ENCODE measurements at regions not wholly inside any gene's neighbourhood (a gene's known extent, or its start where the extent isn't known, plus 50 kb on each side); places are given as distances from the start of the nearest gene placed in this dataset.

DNA sequence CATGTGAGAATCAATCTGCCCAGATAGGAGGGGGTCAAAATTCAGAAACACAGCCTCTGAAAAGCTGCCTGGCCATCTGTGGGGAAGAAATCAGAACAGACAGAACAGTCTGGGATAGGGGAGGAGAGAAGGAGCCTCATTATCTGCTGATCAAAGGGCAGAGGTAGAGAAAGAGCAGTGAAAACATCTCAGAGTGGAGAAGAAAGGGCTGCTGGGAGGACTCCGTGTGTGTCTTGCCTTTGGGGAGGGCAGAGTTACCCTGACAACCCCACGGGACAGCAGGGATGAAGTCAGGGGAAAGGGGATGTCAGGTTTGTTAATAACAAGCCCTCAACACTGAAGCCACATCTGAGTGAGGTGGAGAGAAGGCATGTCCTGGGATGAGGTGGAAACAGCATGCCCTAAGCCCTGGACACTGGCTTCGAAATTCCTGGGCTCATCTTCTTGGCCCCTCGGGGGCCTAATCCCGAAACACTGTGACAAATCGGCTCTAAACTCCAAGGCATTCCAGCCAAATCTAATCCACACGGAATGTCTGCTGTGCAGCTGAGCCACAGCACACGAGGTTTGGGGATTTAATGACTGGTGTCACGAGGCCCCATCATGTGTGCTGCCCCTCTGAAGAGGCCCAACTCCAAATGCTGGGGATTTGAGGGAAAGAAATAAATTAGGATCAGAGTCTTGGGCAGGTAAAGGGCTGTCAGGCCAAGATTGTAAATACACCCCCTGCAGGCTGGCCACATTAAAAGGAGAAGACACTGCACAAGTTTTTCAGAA is 82.8 kb upstream of the FGFR2 start:
- TF ChIP-seq HDAC6 (IDR thresholded peaks at IDR 0.05; ENCODE audit: unreplicated experiment) (no peak), NFXL1 (IDR thresholded peaks at IDR 0.05; ENCODE audit: borderline replicate concordance) (no peak), POLR2A (IDR thresholded peaks at IDR 0.05; ENCODE audit: low read depth, low read length) (no peak), MYC (IDR thresholded peaks at IDR 0.05; ENCODE audit: insufficient read depth, insufficient read length, insufficient replicate concordance, low read length, severe bottlenecking) (no peak), RBBP5 (conservative IDR thresholded peaks at IDR 0.05) (no peak), NR2C2 (IDR thresholded peaks at IDR 0.05; ENCODE audit: borderline replicate concordance, control insufficient read depth, insufficient read length, low read depth) (no peak), SMC3 (IDR thresholded peaks at IDR 0.05; ENCODE audit: borderline replicate concordance, low read length) (no peak)
- TF ChIP-seq, protein P1, sequence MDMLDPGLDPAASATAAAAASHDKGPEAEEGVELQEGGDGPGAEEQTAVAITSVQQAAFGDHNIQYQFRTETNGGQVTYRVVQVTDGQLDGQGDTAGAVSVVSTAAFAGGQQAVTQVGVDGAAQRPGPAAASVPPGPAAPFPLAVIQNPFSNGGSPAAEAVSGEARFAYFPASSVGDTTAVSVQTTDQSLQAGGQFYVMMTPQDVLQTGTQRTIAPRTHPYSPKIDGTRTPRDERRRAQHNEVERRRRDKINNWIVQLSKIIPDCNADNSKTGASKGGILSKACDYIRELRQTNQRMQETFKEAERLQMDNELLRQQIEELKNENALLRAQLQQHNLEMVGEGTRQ (IDR thresholded peaks at IDR 0.05; ENCODE audit: borderline replicate concordance, low read depth, low read length), result no peak
- TF ChIP-seq, protein P2, sequence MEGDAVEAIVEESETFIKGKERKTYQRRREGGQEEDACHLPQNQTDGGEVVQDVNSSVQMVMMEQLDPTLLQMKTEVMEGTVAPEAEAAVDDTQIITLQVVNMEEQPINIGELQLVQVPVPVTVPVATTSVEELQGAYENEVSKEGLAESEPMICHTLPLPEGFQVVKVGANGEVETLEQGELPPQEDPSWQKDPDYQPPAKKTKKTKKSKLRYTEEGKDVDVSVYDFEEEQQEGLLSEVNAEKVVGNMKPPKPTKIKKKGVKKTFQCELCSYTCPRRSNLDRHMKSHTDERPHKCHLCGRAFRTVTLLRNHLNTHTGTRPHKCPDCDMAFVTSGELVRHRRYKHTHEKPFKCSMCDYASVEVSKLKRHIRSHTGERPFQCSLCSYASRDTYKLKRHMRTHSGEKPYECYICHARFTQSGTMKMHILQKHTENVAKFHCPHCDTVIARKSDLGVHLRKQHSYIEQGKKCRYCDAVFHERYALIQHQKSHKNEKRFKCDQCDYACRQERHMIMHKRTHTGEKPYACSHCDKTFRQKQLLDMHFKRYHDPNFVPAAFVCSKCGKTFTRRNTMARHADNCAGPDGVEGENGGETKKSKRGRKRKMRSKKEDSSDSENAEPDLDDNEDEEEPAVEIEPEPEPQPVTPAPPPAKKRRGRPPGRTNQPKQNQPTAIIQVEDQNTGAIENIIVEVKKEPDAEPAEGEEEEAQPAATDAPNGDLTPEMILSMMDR (IDR thresholded peaks at IDR 0.05 in 2 of 3, conservative IDR thresholded peaks at IDR 0.05 in 1 of 3; ENCODE audit: control insufficient read depth in 2 of 3, extremely low read depth in 1 of 3, insufficient read depth in 1 of 3, low read depth in 3 of 3, low read length in 3 of 3), result no peak
- TF ChIP-seq, protein P3, sequence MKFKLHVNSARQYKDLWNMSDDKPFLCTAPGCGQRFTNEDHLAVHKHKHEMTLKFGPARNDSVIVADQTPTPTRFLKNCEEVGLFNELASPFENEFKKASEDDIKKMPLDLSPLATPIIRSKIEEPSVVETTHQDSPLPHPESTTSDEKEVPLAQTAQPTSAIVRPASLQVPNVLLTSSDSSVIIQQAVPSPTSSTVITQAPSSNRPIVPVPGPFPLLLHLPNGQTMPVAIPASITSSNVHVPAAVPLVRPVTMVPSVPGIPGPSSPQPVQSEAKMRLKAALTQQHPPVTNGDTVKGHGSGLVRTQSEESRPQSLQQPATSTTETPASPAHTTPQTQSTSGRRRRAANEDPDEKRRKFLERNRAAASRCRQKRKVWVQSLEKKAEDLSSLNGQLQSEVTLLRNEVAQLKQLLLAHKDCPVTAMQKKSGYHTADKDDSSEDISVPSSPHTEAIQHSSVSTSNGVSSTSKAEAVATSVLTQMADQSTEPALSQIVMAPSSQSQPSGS (IDR thresholded peaks at IDR 0.05; ENCODE audit: low read length), result no peak
- TF ChIP-seq, protein P4, sequence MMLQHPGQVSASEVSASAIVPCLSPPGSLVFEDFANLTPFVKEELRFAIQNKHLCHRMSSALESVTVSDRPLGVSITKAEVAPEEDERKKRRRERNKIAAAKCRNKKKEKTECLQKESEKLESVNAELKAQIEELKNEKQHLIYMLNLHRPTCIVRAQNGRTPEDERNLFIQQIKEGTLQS (IDR thresholded peaks at IDR 0.05; ENCODE audit: borderline replicate concordance, extremely low read depth, low read depth, low read length), result no peak
- TF ChIP-seq, protein P5, sequence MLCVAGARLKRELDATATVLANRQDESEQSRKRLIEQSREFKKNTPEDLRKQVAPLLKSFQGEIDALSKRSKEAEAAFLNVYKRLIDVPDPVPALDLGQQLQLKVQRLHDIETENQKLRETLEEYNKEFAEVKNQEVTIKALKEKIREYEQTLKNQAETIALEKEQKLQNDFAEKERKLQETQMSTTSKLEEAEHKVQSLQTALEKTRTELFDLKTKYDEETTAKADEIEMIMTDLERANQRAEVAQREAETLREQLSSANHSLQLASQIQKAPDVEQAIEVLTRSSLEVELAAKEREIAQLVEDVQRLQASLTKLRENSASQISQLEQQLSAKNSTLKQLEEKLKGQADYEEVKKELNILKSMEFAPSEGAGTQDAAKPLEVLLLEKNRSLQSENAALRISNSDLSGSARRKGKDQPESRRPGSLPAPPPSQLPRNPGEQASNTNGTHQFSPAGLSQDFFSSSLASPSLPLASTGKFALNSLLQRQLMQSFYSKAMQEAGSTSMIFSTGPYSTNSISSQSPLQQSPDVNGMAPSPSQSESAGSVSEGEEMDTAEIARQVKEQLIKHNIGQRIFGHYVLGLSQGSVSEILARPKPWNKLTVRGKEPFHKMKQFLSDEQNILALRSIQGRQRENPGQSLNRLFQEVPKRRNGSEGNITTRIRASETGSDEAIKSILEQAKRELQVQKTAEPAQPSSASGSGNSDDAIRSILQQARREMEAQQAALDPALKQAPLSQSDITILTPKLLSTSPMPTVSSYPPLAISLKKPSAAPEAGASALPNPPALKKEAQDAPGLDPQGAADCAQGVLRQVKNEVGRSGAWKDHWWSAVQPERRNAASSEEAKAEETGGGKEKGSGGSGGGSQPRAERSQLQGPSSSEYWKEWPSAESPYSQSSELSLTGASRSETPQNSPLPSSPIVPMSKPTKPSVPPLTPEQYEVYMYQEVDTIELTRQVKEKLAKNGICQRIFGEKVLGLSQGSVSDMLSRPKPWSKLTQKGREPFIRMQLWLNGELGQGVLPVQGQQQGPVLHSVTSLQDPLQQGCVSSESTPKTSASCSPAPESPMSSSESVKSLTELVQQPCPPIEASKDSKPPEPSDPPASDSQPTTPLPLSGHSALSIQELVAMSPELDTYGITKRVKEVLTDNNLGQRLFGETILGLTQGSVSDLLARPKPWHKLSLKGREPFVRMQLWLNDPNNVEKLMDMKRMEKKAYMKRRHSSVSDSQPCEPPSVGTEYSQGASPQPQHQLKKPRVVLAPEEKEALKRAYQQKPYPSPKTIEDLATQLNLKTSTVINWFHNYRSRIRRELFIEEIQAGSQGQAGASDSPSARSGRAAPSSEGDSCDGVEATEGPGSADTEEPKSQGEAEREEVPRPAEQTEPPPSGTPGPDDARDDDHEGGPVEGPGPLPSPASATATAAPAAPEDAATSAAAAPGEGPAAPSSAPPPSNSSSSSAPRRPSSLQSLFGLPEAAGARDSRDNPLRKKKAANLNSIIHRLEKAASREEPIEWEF (IDR thresholded peaks at IDR 0.05; ENCODE audit: insufficient replicate concordance, low read depth, low read length), result no peak

Measured in GM12878 (cell line).